GM13977 (cell line): ENCODE measurements at regions not wholly inside any gene's neighbourhood (a gene's known extent, or its start where the extent isn't known, plus 50 kb on each side); places are given as distances from the start of the nearest gene placed in this dataset.

Experiments used
- DNase-seq: peaks from one replicate; pipeline ENCODE4 v3.0.0; 2012; ENCODE audit warnings: low spot score
- CTCF ChIP-seq: IDR thresholded peaks from 2 replicates; pipeline ENCODE4 v1.5.1; 2012; ENCODE audit warnings: mild to moderate bottlenecking, control low read depth; ENCODE audit not compliant: insufficient read depth; ENCODE audit errors: extremely low read depth, missing control alignments
- in situ Hi-C: fragments of 300-500 bp; cut with MboI; formaldehyde crosslinking; loops from one replicate; pipeline ENCODE4 v1.12.0; 2022; ENCODE audit warnings: low sequenced_read_pairs, low pct_unique_long_range_greater_than_20kb, mixed read lengths, inconsistent platforms; ENCODE audit not compliant: unreplicated experiment

GRCh38 chr9:110112792-110113191, 95.2 kb downstream of the C9orf152 start:
- no peak for DNase-seq
- TF ChIP-seq CTCF: no peak
- in situ Hi-C loops: no loop called here

- TF ChIP-seq CTCF: no peak
- no peak for DNase-seq
- in situ Hi-C loops: no loop called here
Observed at GRCh38 chr9:110114086-110114858, 93.7 kb downstream of the C9orf152 start.

DNA sequence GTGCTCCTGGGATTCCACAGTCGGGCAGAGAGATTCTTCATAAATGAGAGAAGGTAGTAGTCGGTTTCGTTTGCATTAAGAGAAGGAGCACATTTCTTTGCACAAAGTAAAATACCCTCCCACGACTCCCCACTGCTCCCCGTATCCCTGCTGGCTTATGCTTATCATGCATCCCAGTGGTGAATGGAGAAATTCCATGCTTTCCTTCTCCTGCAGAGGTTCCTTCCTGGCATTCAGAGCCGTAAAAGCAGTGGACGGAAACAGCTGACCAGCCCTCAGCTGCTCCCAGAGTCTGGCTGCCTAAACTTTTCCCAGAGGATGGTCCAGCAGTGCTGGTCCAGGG, 93.1 kb downstream of the C9orf152 start:
- in situ Hi-C loops: no loop called here
- DNase-seq: no peak
- TF ChIP-seq CTCF: no peak

- TF ChIP-seq CTCF: no peak
- in situ Hi-C loops: no loop called here
- no peak for DNase-seq
Observed at GRCh38 chr9:110115341-110115820, 92.6 kb downstream of the C9orf152 start.

DNA sequence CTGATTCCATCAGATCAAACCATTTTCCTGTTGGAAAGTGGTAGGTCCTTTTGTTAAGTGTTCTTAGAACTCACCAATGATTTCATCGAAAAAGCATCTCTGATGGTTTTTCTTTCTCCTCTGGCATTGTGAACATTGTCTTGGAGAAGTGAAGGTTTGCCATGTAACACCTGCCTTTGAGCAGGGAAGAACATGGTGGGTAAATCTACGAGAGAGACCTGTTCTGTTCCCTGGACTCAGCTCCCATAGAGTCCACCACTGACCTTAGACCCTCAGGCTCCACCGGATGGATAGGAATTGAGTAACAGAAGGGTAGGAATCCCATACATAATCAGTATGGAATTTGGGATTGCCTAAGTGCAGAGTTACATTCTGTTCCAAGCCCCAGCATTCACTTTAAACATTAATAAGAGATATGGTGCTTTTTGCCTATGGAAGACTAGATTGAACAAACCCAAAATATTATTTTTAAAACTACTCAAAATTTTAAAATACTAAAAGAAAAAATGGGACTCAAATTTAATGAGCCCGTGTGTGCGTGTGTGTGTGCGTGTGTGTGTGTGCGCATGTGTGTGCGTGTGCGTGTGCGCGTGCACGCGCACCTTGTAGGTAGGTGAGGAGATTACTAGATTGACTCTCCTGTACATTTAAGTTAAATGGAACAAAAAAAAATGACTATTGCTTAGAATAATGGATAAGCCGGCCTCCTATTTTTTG, 92.0 kb downstream of the C9orf152 start:
- no peak for DNase-seq
- in situ Hi-C loops: no loop called here
- no peak for TF ChIP-seq CTCF

- TF ChIP-seq CTCF: no peak
- no peak for DNase-seq
- in situ Hi-C loops: no loop called here
Observed at GRCh38 chr9:110116543-110116885, 91.4 kb downstream of the C9orf152 start.
